ENCODE measurements at regions not wholly inside any gene's neighbourhood (a gene's known extent, or its start where the extent isn't known, plus 50 kb on each side); places are given as distances from the start of the nearest gene placed in this dataset.
"Not testable (repeated sequence)": the region's sequence is repeated elsewhere in the genome, so short reads cannot be mapped to it uniquely, and the experiment has no call there.

GRCh38 chr4:23516716-23517115 lies 373.1 kb downstream of the PPARGC1A start:
- no peak for DNase-seq

GRCh38 chr4:23504083-23504482 lies 385.8 kb downstream of the PPARGC1A start:
- DNase-seq = no peak

GRCh38 chr4:23500894-23501449 lies 388.9 kb downstream of the PPARGC1A start:
- DNase-seq = no peak

- no peak for DNase-seq
Measured at GRCh38 chr4:23485801-23486200, 404.0 kb downstream of the PPARGC1A start.

- no peak for DNase-seq
Measured at GRCh38 chr4:23484689-23485088, 405.2 kb downstream of the PPARGC1A start.

- no peak for DNase-seq
Measured at GRCh38 chr4:23483320-23483960, 406.4 kb downstream of the PPARGC1A start.

GRCh38 chr4:23481566-23481965 lies 408.3 kb downstream of the PPARGC1A start:
- no peak for DNase-seq

GRCh38 chr4:23477905-23478304 lies 411.9 kb downstream of the PPARGC1A start:
- no peak for DNase-seq

- no peak for DNase-seq
Measured at GRCh38 chr4:23476515-23477090, 413.2 kb downstream of the PPARGC1A start.

GRCh38 chr4:23463071-23463470 lies 426.8 kb downstream of the PPARGC1A start:
- no peak for DNase-seq

- no peak for DNase-seq
Measured at GRCh38 chr4:23458054-23458453, 431.8 kb downstream of the PPARGC1A start.

- DNase-seq = no peak
Measured at GRCh38 chr4:23456864-23457263, 433.0 kb downstream of the PPARGC1A start.

GRCh38 chr4:23455456-23456158 lies 434.2 kb downstream of the PPARGC1A start:
- DNase-seq = no peak

- DNase-seq = no peak
Measured at GRCh38 chr4:23441530-23442069, 448.2 kb downstream of the PPARGC1A start.

- no peak for DNase-seq
Measured at GRCh38 chr4:23438764-23439163, 451.1 kb downstream of the PPARGC1A start.

GRCh38 chr4:23429497-23429896 lies 460.4 kb downstream of the PPARGC1A start:
- no peak for DNase-seq

GRCh38 chr4:23425570-23425969 lies 464.3 kb downstream of the PPARGC1A start:
- DNase-seq = no peak

- DNase-seq = no peak
Measured at GRCh38 chr4:23423540-23423939, 466.3 kb downstream of the PPARGC1A start.

GRCh38 chr4:23422878-23423277 lies 467.0 kb downstream of the PPARGC1A start:
- no peak for DNase-seq

- no peak for DNase-seq
Measured at GRCh38 chr4:23413631-23414030, 476.2 kb downstream of the PPARGC1A start.

- DNase-seq = no peak
Measured at GRCh38 chr4:23412701-23413100, 477.1 kb downstream of the PPARGC1A start.

- DNase-seq = not testable (repeated sequence)
Measured at GRCh38 chr4:23408913-23409312, 480.9 kb downstream of the PPARGC1A start.

GRCh38 chr4:23401572-23401971 lies 488.3 kb downstream of the PPARGC1A start:
- no peak for DNase-seq

Measured in CD4-positive, alpha-beta T cell treated with Interferon alpha-2 for 1 hour (primary cell).